ENCODE measurements at regions not wholly inside any gene's neighbourhood (a gene's known extent, or its start where the extent isn't known, plus 50 kb on each side); places are given as distances from the start of the nearest gene placed in this dataset.

DNA sequence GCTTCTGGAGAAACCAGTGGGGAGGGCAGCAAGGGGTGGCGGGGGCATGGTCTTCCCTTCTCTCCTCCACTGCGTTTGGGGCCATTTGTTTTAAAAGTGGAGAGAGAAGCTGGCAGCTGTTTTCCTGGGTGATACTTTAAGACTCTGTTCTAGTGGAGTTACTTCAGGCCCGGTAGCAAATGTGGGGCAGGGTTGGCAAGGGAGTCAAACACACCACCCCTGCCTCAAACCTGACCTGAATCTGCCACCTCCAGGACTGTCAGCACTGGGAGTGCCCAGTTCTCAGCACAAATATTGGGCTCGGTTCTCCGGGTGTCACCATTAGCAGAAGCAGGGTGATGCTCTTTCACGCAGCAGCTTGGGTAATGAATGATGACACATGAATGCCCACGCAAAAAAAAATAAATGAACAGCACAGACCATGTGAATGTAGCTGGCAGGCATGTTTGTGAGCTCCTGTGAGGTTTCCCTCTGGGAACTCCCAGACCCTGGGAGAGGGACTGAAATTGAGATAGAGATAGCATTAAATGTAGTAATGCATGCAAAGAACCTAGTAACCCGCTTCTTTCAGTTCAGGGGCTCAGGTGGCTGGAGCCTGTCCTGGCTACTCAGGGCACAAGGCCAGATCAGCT lies 424.0 kb downstream of the MCTP2 start:
- peaks cover 8% of the 10 kb centered on the region for H3K27me3 ChIP-seq
- DNase-seq = no peak
- TF ChIP-seq, protein P1, sequence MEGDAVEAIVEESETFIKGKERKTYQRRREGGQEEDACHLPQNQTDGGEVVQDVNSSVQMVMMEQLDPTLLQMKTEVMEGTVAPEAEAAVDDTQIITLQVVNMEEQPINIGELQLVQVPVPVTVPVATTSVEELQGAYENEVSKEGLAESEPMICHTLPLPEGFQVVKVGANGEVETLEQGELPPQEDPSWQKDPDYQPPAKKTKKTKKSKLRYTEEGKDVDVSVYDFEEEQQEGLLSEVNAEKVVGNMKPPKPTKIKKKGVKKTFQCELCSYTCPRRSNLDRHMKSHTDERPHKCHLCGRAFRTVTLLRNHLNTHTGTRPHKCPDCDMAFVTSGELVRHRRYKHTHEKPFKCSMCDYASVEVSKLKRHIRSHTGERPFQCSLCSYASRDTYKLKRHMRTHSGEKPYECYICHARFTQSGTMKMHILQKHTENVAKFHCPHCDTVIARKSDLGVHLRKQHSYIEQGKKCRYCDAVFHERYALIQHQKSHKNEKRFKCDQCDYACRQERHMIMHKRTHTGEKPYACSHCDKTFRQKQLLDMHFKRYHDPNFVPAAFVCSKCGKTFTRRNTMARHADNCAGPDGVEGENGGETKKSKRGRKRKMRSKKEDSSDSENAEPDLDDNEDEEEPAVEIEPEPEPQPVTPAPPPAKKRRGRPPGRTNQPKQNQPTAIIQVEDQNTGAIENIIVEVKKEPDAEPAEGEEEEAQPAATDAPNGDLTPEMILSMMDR (IDR thresholded peaks at IDR 0.05; ENCODE audit: low read depth, low read length) = no peak
- no peaks in the 10 kb centered on the region for H3K9me3 ChIP-seq
- no peak overlapping the region for H3K4me3 ChIP-seq (ENCODE audit: low read depth, low read length)
- H3K4me1 ChIP-seq = no peaks in the 10 kb centered on the region
- no peaks in the 10 kb centered on the region for H3K36me3 ChIP-seq

DNA sequence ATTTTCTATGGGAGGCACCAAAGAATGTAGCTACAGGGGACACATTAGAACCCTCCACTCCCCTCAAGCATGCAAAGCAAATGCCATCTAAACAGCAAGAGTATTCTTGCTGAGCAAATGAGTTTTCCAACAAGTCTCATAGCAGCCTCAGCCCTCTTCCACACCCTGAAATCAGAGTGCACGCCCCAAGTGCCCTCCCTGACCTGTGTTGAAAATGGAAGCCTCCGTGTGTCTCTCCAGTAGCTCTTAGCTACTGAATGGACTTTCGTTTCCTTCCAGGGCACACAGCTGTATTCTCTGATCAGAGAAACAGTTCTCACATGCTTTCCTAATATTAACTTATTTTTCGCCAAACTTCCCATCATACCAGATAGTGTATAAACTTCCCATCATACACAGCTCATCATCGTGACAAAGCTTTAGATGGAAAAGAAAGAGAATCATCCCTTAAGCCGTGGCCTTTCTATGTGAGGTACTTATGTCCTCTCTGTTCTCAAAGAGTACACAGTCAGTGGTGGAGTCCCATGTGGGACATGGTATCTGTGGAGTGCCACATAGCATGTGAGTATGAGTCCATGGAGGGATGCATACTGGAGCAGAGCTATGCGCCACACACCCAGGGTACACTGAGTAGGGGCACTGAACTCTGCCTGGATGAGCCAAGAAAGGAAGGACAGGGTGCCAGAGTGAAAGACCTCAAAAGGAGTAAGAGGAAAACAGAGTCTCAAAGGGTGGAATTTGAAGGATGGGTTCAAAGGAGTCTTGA lies 434.5 kb downstream of the MCTP2 start:
- Histone ChIP-seq H3K9me3 (no peaks in the 10 kb centered on the region), H3K36me3 (no peaks in the 10 kb centered on the region), H3K4me1 (no peaks in the 10 kb centered on the region), H3K27me3 (peaks cover 6% of the 10 kb centered on the region), H3K4me3 (ENCODE audit: low read depth, low read length) (no peak overlapping the region)
- TF ChIP-seq, protein P1 (IDR thresholded peaks at IDR 0.05; ENCODE audit: low read depth, low read length) = no peak
- DNase-seq = no peak

DNA sequence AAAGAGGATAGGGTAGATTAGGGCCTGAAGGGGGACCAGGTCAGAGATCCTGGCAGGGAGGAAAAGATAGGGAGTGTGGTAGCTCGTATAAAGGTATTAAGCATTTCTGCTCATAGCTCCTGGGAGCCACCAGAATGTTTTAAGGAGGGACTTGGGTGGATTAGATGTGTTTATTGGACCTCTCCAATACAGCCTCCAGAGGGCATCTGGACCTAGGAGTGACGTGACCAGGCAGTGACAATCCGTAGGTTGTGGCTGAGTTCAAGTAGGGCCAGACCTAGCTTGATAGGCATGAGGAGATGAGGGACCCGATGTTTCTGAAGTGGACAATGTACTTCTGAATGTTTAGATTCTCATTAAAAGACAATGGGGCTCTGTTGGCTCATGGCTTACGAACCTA lies 435.2 kb downstream of the MCTP2 start:
- Histone ChIP-seq H3K4me3 (ENCODE audit: low read depth, low read length) (no peak overlapping the region), H3K4me1 (no peaks in the 10 kb centered on the region), H3K27me3 (peaks cover 6% of the 10 kb centered on the region), H3K9me3 (no peaks in the 10 kb centered on the region), H3K36me3 (no peaks in the 10 kb centered on the region)
- no peak for DNase-seq
- TF ChIP-seq, protein P1 (IDR thresholded peaks at IDR 0.05; ENCODE audit: low read depth, low read length) = peak; percentile 24; the same call in 1 of the 2 replicates

DNA sequence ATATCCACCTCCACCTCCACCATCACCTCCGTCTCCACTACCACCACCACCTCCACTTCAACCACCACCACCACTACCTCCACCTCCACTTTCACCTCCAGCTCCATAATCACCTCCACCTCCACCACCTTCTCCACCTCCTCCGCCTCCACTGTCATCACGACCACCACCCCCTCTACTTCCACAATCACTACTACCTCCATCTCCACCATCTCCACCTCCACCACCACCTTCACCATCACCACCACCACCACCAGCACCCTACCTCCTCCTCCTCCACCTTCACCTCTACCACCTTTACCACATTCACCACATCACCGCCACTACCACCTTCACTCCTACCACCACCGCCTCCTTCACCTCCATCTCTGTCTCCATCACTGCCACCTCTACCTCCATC lies 435.7 kb downstream of the MCTP2 start:
- H3K27me3 ChIP-seq = peaks cover 6% of the 10 kb centered on the region
- DNase-seq = no peak
- H3K9me3 ChIP-seq = no peaks in the 10 kb centered on the region
- TF ChIP-seq, protein P1 (IDR thresholded peaks at IDR 0.05; ENCODE audit: low read depth, low read length) = no peak
- H3K4me3 ChIP-seq (ENCODE audit: low read depth, low read length) = no peak overlapping the region
- no peaks in the 10 kb centered on the region for H3K4me1 ChIP-seq
- H3K36me3 ChIP-seq = no peaks in the 10 kb centered on the region

DNA sequence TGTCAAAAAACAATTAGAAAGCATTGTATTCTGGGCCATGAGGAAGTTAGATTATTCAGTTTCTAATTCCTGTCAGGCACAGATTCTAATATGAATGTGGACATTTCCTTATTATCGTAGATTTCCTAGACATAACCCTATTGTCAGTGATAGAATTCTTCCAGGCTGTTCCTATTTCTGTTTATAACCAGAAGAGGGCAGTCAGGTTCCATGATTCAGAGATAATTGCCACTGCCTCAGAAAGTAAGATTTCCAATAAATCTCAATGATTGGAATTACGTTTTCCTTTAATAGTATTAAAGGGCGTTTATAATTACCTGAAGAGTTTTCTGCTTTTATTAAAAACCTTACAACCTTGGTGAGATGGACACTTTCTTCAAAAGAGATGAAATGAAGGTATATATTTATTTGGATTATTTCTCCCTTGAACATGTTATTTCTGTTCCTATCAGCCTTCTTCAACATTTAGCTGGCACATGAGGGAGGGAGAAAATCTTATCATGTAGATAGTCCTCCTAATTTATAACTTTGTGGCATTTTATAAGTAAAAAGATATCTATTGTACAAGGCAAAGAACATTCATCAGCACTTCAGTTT lies 439.2 kb downstream of the MCTP2 start:
- no peak for DNase-seq
- TF ChIP-seq, protein P1 (IDR thresholded peaks at IDR 0.05; ENCODE audit: low read depth, low read length) = peak; percentile 75
- Histone ChIP-seq H3K4me3 (ENCODE audit: low read depth, low read length) (no peak overlapping the region), H3K36me3 (no peaks in the 10 kb centered on the region), H3K9me3 (no peaks in the 10 kb centered on the region), H3K4me1 (no peaks in the 10 kb centered on the region), H3K27me3 (no peaks in the 10 kb centered on the region; the same call in none of the 2 replicates)
